Stimulated activated CD8-positive, alpha-beta memory T cell treated with anti-CD3 and anti-CD28 coated beads, Interleukin-15, amount 100 ng/mL, for 48 hours (primary cell): ENCODE measurements at regions not wholly inside any gene's neighbourhood (a gene's known extent, or its start where the extent isn't known, plus 50 kb on each side); places are given as distances from the start of the nearest gene placed in this dataset.
"Not testable (repeated sequence)": the region's sequence is repeated elsewhere in the genome, so short reads cannot be mapped to it uniquely, and the experiment has no call there.

Experiments
- DNase-seq, 2 donors: peaks; one replicate each; pipeline ENCODE4 v3.0.0-alpha.2; 2020; ENCODE audit warnings: low read depth in 2 of 2

DNA sequence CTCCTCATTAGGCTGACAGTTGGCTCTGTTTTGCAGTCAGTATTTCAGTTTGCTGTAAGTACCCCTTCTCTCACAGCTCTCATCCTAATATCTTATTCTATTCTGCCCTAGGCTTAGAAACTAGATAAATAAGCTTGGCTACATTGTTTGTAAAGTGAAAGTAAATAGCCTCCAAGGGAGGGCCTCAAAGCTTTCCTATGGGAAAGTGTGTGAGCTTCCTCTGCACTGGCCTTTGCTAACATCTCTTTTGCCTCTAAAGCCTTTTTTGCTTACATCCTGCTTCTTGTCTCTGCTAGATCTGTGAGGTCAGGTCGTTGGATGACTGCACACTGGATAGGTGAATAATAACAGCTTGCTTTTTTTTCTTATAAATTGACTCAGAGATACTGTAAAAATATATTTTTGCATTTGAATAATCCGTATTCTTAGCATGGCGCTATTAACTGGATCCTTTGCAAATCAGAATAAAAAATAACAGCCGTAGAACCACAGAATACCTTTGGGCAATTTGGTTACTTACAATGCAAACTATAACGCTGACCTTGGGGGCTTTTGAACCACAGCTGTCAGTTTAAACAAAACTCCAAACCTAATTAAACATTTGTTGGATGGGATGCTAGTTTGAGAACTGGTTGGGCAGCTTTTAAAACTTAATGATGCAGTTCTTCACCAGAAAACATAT, 55.1 kb downstream of the TTC6 start:
- no peak for DNase-seq

GRCh38 chr14:37652042-37652441, 56.6 kb downstream of the TTC6 start:
- DNase-seq: no peak

DNA sequence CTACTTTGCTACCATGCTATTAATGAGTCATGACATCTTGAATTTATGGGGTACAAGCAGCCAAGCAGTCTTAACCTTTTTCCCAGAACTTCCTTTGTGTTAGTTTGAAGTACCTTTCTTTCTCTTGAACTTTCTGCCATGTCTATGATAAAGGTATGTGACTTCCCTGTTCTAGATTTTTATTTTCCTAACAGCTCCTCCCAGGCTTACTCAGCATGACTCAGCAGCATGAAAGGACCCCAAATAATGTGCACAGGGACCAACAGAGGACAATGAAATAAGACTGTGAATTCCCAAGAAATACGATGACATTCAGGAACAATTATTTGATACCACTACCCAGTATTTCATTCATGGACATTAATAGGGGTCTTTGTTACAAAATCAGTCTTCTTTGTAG, 60.0 kb downstream of the TTC6 start:
- DNase-seq: no peak

GRCh38 chr14:37658156-37658555, 62.7 kb downstream of the TTC6 start:
- no peak for DNase-seq

- no peak for DNase-seq
These were observed 68.1 kb downstream of the TTC6 start for GRCh38 chr14:37663498-37663897.

DNA sequence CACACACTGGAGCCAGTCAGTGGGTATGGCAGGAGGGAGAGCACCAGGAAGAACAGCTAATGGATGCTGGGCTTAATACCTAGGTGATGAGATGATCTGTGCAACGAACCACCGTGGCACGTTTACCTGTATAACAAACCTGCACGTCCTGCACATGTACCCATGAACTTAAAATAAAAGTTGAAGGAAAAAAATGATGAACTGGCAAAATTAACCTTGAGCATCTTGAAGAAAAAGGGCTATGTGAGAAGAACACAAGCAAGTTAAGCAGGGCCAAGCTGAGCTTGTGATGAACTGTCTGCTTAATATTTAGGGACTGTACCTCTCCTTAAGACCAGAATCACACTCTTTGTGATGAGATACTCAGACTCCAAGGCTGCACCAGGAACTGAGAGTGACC, 70.0 kb downstream of the TTC6 start:
- DNase-seq: no peak

- DNase-seq: no peak
These were observed 70.5 kb downstream of the TTC6 start for GRCh38 chr14:37665951-37666350.

GRCh38 chr14:37668646-37669045, 73.2 kb downstream of the TTC6 start:
- DNase-seq: no peak

GRCh38 chr14:37669242-37669641, 73.8 kb downstream of the TTC6 start:
- DNase-seq: no peak

GRCh38 chr14:37673439-37673838, 78.0 kb downstream of the TTC6 start:
- DNase-seq: no peak

GRCh38 chr14:37678916-37679315, 83.5 kb downstream of the TTC6 start:
- no peak for DNase-seq

DNA sequence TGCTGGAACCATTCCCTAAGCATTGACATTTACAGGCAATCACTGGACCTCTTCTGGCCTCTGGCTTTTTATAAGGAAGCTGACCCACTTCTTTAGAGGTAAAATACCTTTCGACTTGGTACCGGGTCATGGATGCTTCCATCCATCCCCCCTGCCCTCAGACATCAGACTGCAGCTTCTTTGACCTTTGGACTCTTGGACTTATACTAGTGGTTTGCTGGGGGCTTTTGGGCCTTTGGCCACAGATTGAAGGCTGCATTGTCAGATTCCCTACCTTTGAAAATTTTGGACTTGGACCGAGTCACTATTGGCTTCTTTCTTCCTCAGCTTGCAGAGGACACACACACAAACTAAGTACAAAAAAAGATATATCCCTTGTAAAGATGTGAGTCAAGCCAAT, 86.1 kb downstream of the TTC6 start:
- DNase-seq: no peak

DNA sequence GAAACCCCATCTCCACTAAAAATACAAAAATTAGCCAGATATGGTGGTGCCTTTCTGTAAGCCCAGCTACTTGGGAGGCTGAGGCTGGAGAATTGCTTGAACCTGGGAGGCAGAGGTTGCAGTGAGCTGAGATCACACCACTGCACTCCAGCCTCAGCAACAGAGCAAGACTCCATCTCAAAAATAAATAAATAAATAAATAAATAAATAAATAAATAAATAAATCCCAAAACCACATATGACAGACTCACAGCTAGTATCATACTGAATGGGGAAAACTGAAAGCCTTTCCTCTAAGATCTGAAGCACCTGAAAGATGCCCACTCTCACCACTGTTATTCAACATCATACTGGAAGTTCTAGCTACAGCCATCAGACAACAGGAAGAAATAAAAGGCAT, 97.3 kb downstream of the TTC6 start:
- not testable (repeated sequence) for DNase-seq

- DNase-seq: not testable (repeated sequence)
These were observed 98.0 kb downstream of the TTC6 start for GRCh38 chr14:37693420-37693819.

DNA sequence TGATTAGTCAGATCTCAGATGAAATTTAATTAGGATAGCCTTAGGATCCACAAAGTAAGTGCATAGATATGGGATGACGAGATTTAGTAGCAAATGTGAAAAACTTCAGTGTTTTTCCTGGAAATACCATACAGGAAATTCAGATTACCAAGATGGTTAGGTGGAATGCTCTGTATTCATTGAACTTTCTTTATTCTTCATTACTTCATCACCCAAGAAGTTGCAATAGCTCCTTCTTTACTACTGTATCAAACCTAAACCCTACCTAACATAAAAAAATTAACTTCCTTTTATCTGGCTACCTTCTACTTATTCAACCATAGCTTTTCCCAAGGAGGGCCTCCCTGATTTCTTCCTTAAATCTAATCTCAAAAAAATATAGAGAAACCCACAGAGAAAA, 100.4 kb downstream of the TTC6 start:
- no peak for DNase-seq

DNA sequence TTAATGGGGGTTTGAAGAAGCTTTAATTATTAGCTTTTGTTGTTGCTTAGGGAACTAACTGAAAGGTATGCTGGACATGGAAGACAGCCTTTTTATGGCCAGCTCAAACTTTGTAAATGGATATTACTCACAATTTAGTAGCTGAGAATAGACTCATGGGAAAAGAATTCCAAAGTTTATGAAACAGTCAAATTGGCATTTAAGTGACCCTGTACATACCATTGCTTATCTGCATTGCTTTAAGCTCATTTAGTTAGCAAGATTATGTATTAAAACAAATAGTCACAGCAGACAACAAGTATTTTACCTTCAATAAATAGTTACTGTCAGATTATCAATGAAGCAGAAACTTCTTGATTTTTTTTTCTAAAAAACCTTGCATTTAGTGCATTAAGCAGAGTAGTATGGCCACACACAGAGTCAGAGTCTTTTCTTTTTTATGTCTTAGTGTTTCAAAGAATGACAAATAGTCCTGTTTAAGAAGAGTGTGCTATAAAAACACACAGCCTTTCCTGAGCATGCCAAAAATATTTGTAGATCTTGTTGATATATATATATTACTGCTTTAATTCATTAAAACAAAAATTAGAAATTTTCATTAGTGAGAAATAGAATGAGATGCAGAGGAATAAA, 102.2 kb downstream of the TTC6 start:
- DNase-seq: no peak

- no peak for DNase-seq
These were observed 103.7 kb downstream of the TTC6 start for GRCh38 chr14:37698840-37699777.

- no peak for DNase-seq
These were observed 112.3 kb downstream of the TTC6 start for GRCh38 chr14:37707716-37708115.

DNA sequence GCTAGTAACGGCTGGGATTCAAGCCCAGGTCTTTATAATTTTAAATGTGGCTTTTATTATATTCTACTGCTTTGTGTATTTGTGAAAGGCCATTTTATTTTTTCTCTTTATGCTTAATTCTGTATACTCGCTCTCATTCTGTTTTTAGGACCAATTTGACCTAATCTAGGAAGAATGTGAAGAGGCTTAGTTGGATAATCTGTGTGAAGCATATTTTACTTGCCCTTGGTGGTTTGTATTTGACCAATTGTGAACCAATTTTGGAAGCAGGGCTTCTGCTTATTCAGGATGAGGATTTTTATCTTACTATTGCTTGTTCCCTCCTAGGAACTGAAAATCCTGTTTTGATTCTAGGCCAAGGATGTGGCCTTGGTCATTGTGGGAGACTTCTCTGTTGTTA, 113.1 kb downstream of the TTC6 start:
- no peak for DNase-seq

DNA sequence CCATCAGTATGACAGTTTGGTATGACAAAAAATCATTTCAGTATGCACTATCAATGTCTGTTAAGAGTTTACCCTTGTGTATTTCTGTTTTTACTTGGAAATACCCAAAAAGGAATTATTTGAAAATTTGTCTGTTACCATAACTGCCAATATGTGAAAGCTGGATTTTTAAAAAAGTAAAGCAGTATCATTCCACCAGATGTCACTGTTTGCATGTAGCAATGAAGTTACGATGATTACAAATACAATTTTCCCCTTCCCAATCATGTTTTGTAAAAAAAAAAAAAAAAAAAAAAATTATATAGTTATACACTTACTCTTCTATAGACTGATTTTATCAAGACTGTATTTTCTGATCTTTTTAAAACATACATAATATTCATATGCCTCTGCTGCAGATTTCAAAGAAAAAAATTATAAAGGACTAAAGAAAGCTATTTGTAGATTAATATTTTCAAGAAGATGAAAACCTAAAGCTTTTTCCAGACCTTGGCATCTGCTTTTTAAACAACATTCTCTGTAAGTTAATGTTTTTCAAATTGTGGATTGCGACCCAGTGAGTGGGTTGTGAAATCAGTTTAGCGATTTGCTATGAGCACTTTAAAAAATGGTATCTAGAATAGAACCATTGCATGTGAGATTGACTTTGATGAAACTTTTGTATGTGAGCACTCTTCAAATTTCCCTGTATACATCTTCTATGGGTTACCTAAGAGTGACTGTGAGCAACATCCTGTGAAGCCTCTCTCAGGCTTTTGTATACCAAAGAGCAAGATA, 114.2 kb downstream of the TTC6 start:
- DNase-seq: no peak

- no peak for DNase-seq
These were observed 116.0 kb downstream of the TTC6 start for GRCh38 chr14:37711356-37711830.
